ENCODE measurements at regions not wholly inside any gene's neighbourhood (a gene's known extent, or its start where the extent isn't known, plus 50 kb on each side); places are given as distances from the start of the nearest gene placed in this dataset.

DNA sequence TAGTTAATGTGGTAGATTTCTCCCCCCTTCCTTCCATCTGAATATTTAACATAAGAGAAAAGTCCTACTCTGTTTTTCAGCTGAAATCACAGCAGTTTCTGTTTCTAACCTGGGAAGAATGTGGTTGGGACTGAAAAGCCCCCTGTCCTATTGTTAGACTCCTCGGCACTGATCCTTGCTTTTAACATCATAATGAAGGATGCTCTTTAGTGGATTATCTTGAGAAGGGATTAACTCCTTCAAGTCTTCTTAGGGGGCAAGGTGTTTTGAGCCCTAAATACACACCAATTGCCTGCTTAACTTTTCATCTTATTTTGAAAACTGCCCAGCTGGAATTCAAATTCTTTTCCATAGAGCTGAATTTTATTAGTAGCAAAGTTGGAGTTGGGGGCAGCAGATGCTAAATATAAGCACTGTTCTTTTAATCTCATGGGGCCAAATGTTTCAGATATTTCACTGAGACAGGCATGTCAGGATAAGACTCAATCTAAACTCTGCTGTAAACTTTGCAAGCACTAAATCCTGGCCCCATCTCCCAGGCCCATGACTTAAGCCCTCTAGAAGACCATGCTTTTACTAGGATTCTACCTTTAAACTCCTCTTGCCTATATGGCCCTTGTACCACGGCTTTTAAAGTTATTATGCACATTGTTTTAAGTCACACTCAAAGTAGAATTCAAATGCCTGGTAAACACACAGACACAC lies 243.2 kb upstream of the NR2F2 start:
- Mint-ChIP-seq H3K36me3 (ENCODE audit: unreplicated experiment) (no peaks in the 10 kb centered on the region), H3K27me3 (ENCODE audit: unreplicated experiment) (peaks cover 3% of the 10 kb centered on the region), H3K27ac (ENCODE audit: unreplicated experiment) (no peak overlapping the region), H3K4me1 (ENCODE audit: low read depth, unreplicated experiment) (no peaks in the 10 kb centered on the region), H3K4me3 (ENCODE audit: unreplicated experiment) (no peak overlapping the region), H3K9me3 (ENCODE audit: unreplicated experiment) (no peaks in the 10 kb centered on the region)
- DNase-seq, result no peak
- TF ChIP-seq, protein P1, sequence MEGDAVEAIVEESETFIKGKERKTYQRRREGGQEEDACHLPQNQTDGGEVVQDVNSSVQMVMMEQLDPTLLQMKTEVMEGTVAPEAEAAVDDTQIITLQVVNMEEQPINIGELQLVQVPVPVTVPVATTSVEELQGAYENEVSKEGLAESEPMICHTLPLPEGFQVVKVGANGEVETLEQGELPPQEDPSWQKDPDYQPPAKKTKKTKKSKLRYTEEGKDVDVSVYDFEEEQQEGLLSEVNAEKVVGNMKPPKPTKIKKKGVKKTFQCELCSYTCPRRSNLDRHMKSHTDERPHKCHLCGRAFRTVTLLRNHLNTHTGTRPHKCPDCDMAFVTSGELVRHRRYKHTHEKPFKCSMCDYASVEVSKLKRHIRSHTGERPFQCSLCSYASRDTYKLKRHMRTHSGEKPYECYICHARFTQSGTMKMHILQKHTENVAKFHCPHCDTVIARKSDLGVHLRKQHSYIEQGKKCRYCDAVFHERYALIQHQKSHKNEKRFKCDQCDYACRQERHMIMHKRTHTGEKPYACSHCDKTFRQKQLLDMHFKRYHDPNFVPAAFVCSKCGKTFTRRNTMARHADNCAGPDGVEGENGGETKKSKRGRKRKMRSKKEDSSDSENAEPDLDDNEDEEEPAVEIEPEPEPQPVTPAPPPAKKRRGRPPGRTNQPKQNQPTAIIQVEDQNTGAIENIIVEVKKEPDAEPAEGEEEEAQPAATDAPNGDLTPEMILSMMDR (IDR thresholded peaks at IDR 0.05; ENCODE audit: partially characterized antibody, unreplicated experiment), result no peak

DNA sequence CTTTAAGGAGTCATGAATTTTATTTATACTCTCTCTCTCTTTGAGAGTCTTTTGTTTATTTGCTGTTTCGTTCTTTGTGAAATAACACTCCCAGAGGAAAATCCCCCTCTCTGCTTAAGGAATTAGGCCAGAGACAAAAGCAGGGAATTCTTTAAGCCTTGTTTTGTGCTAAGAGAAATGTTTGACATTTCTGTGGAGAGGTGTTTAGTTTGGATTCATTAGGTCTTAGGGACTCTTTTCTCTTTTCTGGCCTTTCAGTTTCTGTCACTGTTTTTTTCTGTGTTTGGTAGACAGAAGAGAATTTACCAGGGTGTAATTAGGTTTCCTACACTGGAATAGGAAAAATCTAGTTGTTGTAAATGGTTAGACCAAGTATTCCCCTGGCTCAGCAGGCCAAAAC lies 241.8 kb upstream of the NR2F2 start:
- TF ChIP-seq, protein P1 (IDR thresholded peaks at IDR 0.05; ENCODE audit: partially characterized antibody, unreplicated experiment), result no peak
- H3K27me3 Mint-ChIP-seq (ENCODE audit: unreplicated experiment), result peaks cover 3% of the 10 kb centered on the region
- H3K9me3 Mint-ChIP-seq (ENCODE audit: unreplicated experiment), result no peaks in the 10 kb centered on the region
- H3K27ac Mint-ChIP-seq (ENCODE audit: unreplicated experiment), result no peak overlapping the region
- no peak overlapping the region for H3K4me3 Mint-ChIP-seq (ENCODE audit: unreplicated experiment)
- no peak for DNase-seq
- H3K4me1 Mint-ChIP-seq (ENCODE audit: low read depth, unreplicated experiment), result no peaks in the 10 kb centered on the region
- no peaks in the 10 kb centered on the region for H3K36me3 Mint-ChIP-seq (ENCODE audit: unreplicated experiment)

GRCh38 chr15:96089405-96090058 lies 241.0 kb upstream of the NR2F2 start:
- DNase-seq, result no peak
- Mint-ChIP-seq H3K4me3 (ENCODE audit: unreplicated experiment) (no peak overlapping the region), H3K27me3 (ENCODE audit: unreplicated experiment) (peaks cover 3% of the 10 kb centered on the region), H3K27ac (ENCODE audit: unreplicated experiment) (no peak overlapping the region), H3K9me3 (ENCODE audit: unreplicated experiment) (no peaks in the 10 kb centered on the region), H3K36me3 (ENCODE audit: unreplicated experiment) (no peaks in the 10 kb centered on the region), H3K4me1 (ENCODE audit: low read depth, unreplicated experiment) (no peaks in the 10 kb centered on the region)
- TF ChIP-seq, protein P1 (IDR thresholded peaks at IDR 0.05; ENCODE audit: partially characterized antibody, unreplicated experiment), result no peak

DNA sequence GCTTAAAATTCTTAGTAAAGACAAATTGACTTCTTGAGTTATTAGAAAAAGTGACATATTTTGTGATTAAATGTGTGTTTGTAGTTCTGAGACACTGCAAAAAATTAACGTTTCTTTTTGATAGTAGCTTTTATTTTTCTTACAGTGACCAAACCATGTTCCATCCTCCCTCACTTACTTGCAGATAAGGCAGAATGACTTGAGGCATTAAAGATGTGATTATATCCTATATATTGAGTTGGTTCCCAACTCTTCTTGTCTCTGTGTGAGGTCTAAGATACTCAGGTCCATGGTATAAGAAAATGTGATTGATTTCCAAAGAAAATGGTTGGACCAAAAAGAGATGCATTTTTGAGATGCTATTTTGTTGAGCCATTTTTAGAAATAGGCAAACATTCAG lies 238.3 kb upstream of the NR2F2 start:
- Mint-ChIP-seq H3K9me3 (ENCODE audit: unreplicated experiment) (no peaks in the 10 kb centered on the region), H3K4me3 (ENCODE audit: unreplicated experiment) (no peak overlapping the region), H3K27me3 (ENCODE audit: unreplicated experiment) (no peaks in the 10 kb centered on the region), H3K4me1 (ENCODE audit: low read depth, unreplicated experiment) (no peaks in the 10 kb centered on the region), H3K36me3 (ENCODE audit: unreplicated experiment) (no peaks in the 10 kb centered on the region), H3K27ac (ENCODE audit: unreplicated experiment) (no peak overlapping the region)
- TF ChIP-seq, protein P1 (IDR thresholded peaks at IDR 0.05; ENCODE audit: partially characterized antibody, unreplicated experiment), result no peak
- DNase-seq, result no peak

DNA sequence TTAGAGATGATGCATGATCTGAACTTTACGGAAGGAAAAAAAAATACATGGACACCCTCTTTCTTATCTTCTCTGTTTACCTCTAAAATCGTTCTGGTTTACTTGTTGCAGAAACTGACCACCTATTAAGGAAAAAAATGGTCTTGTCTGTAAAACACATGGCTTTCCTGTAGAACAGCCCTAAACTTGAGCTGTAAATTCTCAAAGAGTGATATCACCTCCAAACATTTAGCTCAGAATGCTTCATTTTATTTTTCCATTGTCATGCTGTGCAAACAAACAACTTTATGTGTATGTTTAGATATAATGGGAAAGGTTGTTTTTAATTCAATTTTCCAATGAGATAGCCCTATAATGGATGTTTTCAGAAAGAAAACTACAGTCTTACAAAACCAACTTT lies 237.4 kb upstream of the NR2F2 start:
- Mint-ChIP-seq H3K4me1 (ENCODE audit: low read depth, unreplicated experiment) (no peaks in the 10 kb centered on the region), H3K36me3 (ENCODE audit: unreplicated experiment) (no peaks in the 10 kb centered on the region), H3K27me3 (ENCODE audit: unreplicated experiment) (no peaks in the 10 kb centered on the region), H3K27ac (ENCODE audit: unreplicated experiment) (no peak overlapping the region), H3K9me3 (ENCODE audit: unreplicated experiment) (no peaks in the 10 kb centered on the region), H3K4me3 (ENCODE audit: unreplicated experiment) (no peak overlapping the region)
- TF ChIP-seq, protein P1 (IDR thresholded peaks at IDR 0.05; ENCODE audit: partially characterized antibody, unreplicated experiment), result no peak
- no peak for DNase-seq

Data from glutamatergic neuron (in vitro differentiated cells).